ENCODE measurements at regions not wholly inside any gene's neighbourhood (a gene's known extent, or its start where the extent isn't known, plus 50 kb on each side); places are given as distances from the start of the nearest gene placed in this dataset.

DNA sequence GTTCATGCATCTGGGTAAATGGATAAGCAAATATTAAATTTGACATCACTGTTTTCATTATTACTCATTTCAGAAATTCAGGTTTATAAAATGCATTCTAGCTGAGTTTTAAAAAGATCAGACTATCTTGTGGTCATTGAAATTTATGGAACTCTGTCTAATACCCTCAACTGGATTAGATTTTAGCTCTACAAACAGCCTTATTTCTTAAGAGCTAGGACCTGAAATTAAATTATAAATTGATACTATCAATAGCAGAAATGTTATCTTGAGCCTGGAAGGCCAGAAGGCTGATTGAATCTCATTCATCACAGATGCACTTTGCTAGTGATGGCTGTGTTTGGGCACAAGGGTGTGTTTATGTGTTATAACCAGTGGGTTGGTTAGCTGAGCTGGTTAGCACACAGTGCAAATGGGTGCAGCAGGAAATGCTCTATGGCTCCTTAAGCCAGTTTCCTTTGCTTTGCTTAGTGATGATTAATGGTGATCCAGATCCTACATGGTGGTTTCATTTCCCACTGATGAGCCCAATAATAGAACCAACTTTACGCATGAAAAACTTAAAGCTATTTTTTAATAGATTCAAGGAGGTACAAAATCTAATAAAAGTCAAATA, 310.8 kb upstream of the KLF12 start:
- H3K9me3 ChIP-seq (ENCODE audit: low read depth, low read length, poor library complexity, severe bottlenecking), result peaks cover 10% of the 10 kb centered on the region
- no TSS peak for BruUV-seq (replicated peaks)
- POLR2A ChIA-PET (ENCODE audit: low non-redundant PET), result no interaction called here
- CTCF ChIA-PET, result no interaction called here
- intact Hi-C loops (cut with micrococcal nuclease; ENCODE audit: unreplicated experiment), result no loop called here
- no peaks in the 10 kb centered on the region for H3K4me1 ChIP-seq (ENCODE audit: insufficient read depth, low read length, poor library complexity, severe bottlenecking)
- no peak overlapping the region for H3K27ac ChIP-seq (ENCODE audit: low read depth, low read length, poor library complexity, severe bottlenecking)
- H3K4me3 ChIP-seq (ENCODE audit: low read depth, low read length, poor library complexity, severe bottlenecking), result no peak overlapping the region
- no peaks in the 10 kb centered on the region for H3K27me3 ChIP-seq (replicated peaks; ENCODE audit: insufficient read depth, low read depth, low read length, poor library complexity)
- no peaks in the 10 kb centered on the region for H3K36me3 ChIP-seq (ENCODE audit: insufficient read depth, low read length, poor library complexity, severe bottlenecking)
- DNase-seq (ENCODE audit: low spot score), result no peak
- no peak for TF ChIP-seq EZH2 (IDR thresholded peaks at IDR 0.05; ENCODE audit: borderline replicate concordance, low read depth, low read length, poor library complexity, severe bottlenecking)
- TF ChIP-seq, protein P1, sequence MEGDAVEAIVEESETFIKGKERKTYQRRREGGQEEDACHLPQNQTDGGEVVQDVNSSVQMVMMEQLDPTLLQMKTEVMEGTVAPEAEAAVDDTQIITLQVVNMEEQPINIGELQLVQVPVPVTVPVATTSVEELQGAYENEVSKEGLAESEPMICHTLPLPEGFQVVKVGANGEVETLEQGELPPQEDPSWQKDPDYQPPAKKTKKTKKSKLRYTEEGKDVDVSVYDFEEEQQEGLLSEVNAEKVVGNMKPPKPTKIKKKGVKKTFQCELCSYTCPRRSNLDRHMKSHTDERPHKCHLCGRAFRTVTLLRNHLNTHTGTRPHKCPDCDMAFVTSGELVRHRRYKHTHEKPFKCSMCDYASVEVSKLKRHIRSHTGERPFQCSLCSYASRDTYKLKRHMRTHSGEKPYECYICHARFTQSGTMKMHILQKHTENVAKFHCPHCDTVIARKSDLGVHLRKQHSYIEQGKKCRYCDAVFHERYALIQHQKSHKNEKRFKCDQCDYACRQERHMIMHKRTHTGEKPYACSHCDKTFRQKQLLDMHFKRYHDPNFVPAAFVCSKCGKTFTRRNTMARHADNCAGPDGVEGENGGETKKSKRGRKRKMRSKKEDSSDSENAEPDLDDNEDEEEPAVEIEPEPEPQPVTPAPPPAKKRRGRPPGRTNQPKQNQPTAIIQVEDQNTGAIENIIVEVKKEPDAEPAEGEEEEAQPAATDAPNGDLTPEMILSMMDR (conservative IDR thresholded peaks at IDR 0.05; ENCODE audit: low read depth, low read length), result no peak

DNA sequence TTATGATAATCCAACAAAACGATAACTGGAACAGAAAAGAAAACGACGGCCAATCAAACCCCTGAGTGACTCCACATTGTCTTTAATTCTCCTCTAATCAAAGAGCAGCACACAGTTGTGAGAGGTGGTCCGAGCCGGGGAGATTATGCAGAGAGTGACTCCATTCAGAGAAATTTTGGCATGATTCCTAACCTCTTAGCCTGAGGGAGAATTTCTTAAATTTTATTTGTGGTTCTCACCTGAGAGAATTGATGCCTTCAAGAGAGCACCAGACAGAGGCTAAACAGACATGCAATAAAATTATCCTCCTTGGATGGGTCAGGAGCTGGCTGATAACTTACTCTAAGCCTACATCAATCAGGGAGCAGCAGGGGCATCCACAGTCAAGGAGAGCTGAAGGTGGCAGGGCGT, 310.0 kb upstream of the KLF12 start:
- no peak for TF ChIP-seq EZH2 (IDR thresholded peaks at IDR 0.05; ENCODE audit: borderline replicate concordance, low read depth, low read length, poor library complexity, severe bottlenecking)
- TF ChIP-seq, protein P1 (conservative IDR thresholded peaks at IDR 0.05; ENCODE audit: low read depth, low read length), result no peak
- Histone ChIP-seq H3K4me3 (ENCODE audit: low read depth, low read length, poor library complexity, severe bottlenecking) (no peak overlapping the region), H3K4me1 (ENCODE audit: insufficient read depth, low read length, poor library complexity, severe bottlenecking) (no peaks in the 10 kb centered on the region), H3K36me3 (ENCODE audit: insufficient read depth, low read length, poor library complexity, severe bottlenecking) (no peaks in the 10 kb centered on the region), H3K27me3 (replicated peaks; ENCODE audit: insufficient read depth, low read depth, low read length, poor library complexity) (no peaks in the 10 kb centered on the region), H3K9me3 (ENCODE audit: low read depth, low read length, poor library complexity, severe bottlenecking) (peaks cover 10% of the 10 kb centered on the region), H3K27ac (ENCODE audit: low read depth, low read length, poor library complexity, severe bottlenecking) (no peak overlapping the region)
- BruUV-seq (replicated peaks), result no TSS peak
- ChIA-PET CTCF (no interaction called here), POLR2A (ENCODE audit: low non-redundant PET) (no interaction called here)
- DNase-seq (ENCODE audit: low spot score), result no peak
- intact Hi-C loops (cut with micrococcal nuclease; ENCODE audit: unreplicated experiment), result no loop called here

DNA sequence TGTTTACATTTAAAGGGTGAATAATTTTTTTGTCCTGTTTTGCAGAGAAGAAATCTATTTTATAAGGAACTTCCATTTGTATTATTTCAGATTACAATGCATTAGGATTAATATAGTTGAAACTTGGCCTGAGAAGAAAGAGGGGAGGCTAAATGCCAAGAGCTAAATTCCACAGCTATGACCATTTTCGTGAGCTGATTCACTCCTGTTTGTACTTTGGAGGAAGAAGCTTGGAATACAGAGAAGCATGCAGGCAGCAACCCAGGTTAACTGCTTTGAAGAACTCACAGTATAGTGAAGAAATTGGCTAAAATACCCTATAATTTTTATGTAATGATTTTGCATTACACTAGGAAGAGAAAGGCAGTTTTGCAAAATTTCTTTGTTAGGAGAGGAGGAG, 309.4 kb upstream of the KLF12 start:
- Histone ChIP-seq H3K27me3 (replicated peaks; ENCODE audit: insufficient read depth, low read depth, low read length, poor library complexity) (no peaks in the 10 kb centered on the region), H3K4me1 (ENCODE audit: insufficient read depth, low read length, poor library complexity, severe bottlenecking) (no peaks in the 10 kb centered on the region), H3K36me3 (ENCODE audit: insufficient read depth, low read length, poor library complexity, severe bottlenecking) (no peaks in the 10 kb centered on the region), H3K27ac (ENCODE audit: low read depth, low read length, poor library complexity, severe bottlenecking) (no peak overlapping the region), H3K4me3 (ENCODE audit: low read depth, low read length, poor library complexity, severe bottlenecking) (no peak overlapping the region), H3K9me3 (ENCODE audit: low read depth, low read length, poor library complexity, severe bottlenecking) (peaks cover 10% of the 10 kb centered on the region)
- no peak for DNase-seq (ENCODE audit: low spot score)
- ChIA-PET CTCF (no interaction called here), POLR2A (ENCODE audit: low non-redundant PET) (no interaction called here)
- intact Hi-C loops (cut with micrococcal nuclease; ENCODE audit: unreplicated experiment), result no loop called here
- TF ChIP-seq EZH2 (IDR thresholded peaks at IDR 0.05; ENCODE audit: borderline replicate concordance, low read depth, low read length, poor library complexity, severe bottlenecking), result no peak
- TF ChIP-seq, protein P1 (conservative IDR thresholded peaks at IDR 0.05; ENCODE audit: low read depth, low read length), result no peak
- BruUV-seq (replicated peaks), result no TSS peak
